ENCODE measurements at regions not wholly inside any gene's neighbourhood (a gene's known extent, or its start where the extent isn't known, plus 50 kb on each side); places are given as distances from the start of the nearest gene placed in this dataset.
"Not testable (repeated sequence)": the region's sequence is repeated elsewhere in the genome, so short reads cannot be mapped to it uniquely, and the experiment has no call there.

DNA sequence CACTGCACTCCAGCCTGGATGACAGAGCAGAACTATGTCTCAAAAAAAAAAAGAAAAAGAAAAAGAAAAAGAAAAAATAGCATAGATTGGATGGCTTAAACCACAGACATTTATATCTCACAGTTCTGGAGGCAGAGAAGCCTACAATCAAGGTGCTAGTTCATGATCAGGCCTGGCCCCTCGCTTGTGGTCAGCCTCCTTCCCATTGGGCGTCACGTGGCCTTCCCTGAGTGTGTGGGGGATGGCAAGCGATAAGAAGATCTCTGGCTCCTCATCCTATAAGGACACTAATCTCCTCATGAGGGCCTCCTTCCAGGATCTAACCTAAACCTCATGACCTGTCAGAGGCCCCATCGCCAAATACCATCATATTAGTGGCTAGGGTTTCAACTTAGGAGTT lies 320.2 kb upstream of the SPATA31A3 start:
- ATAC-seq; H3K27me3 Mint-ChIP-seq; H3K4me1 Mint-ChIP-seq; CTCF ChIA-PET; DNase-seq; H3K9me3 Mint-ChIP-seq (ENCODE audit: low read depth); H3K4me3 Mint-ChIP-seq; H3K36me3 Mint-ChIP-seq; H3K27ac Mint-ChIP-seq: not testable (repeated sequence)

DNA sequence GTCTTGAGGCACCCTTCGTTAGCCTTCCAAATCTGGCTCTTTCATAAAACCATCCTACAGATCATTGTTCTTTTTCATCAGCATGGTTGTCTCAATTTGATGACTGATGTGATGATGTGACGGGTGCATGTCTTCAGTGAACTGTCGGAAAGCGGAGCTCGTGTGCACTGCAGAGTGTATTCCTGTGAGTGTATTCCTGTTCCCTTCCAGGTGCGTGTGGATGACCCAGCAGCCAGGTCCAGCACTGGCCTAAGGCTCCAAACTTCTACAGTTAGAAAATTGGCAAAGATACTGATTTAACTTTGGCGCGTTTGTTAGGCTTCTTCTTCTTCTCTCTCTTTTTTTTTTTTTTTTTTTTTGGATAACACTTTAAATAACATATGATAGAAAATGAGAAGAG lies 314.8 kb upstream of the SPATA31A3 start:
- H3K36me3 Mint-ChIP-seq; H3K9me3 Mint-ChIP-seq (ENCODE audit: low read depth); H3K4me1 Mint-ChIP-seq; ATAC-seq; DNase-seq; H3K27me3 Mint-ChIP-seq; CTCF ChIA-PET; H3K27ac Mint-ChIP-seq; H3K4me3 Mint-ChIP-seq: not testable (repeated sequence)

DNA sequence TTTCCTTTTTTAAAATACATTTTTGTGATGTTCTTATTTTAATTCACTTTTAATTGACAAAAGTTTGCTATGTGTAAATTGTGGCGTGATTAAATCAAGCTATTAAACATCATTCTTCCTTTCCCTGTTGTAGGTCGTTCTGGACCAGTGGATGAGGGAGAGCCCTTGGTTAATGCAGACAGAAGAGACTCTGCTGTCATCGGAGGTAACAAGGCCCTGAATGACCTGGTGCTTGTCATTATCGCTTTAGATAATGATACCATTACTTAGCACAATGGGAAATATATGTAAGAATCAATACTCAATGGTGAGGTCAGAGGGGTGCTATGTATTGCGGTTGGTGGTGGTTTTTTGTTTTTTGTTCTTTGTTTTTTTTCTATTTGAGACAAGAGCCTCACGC lies 296.4 kb upstream of the SPATA31A3 start:
- DNase-seq; ATAC-seq; H3K27ac Mint-ChIP-seq; H3K9me3 Mint-ChIP-seq (ENCODE audit: low read depth); H3K4me3 Mint-ChIP-seq; H3K27me3 Mint-ChIP-seq; H3K36me3 Mint-ChIP-seq; H3K4me1 Mint-ChIP-seq; CTCF ChIA-PET: not testable (repeated sequence)

DNA sequence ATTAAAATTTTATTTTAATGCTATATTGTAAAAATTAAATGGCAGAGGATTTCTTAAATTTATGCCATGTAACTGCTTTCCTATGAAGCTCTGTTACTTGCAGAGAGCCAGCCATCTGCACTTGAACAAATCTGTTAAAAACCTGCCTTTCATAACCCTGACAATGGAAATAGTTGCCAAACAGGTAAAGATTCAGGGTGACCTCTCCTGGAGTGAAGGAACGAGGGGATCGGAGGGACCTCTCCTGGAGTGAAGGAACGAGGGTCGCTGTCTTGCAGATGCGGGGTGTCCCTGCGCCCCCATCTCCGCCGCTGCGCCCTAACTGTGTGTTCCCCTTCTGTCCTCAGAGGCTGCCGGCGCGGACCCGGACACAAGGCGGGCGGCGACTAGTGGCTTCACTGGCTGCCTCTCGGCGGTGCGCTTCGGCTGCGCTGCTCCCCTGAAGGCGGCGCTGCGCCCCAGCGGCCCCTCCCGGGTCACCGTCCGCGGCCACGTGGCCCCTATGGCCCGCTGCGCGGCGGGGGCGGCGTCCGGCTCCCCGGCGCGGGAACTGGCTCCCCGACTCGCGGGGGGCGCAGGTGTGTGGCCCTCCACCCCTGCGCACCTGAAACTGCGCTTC lies 295.9 kb upstream of the SPATA31A3 start:
- DNase-seq; H3K27ac Mint-ChIP-seq; H3K4me3 Mint-ChIP-seq; CTCF ChIA-PET; H3K4me1 Mint-ChIP-seq; ATAC-seq; H3K36me3 Mint-ChIP-seq; H3K27me3 Mint-ChIP-seq; H3K9me3 Mint-ChIP-seq (ENCODE audit: low read depth): not testable (repeated sequence)

DNA sequence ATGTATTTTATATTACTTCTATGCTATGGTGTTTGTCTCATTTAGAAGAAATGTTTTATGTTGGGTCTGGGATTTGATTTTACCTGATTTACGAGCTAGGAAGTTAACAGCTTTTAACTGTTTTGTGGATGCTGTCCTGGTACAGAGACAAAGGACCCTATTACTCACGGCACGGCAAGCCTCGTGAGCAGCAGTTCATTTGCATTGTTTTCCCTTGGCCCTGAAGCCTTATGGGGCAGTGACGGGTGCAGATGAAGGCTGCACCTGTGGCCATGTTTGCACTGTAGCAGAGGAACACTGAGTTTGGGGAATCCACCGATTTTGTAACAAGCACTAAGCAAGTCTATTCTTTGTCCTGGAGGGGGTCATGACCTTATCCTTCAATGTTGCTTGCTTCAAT lies 291.9 kb upstream of the SPATA31A3 start:
- H3K9me3 Mint-ChIP-seq (ENCODE audit: low read depth); H3K4me3 Mint-ChIP-seq; CTCF ChIA-PET; H3K27me3 Mint-ChIP-seq; H3K27ac Mint-ChIP-seq; ATAC-seq; DNase-seq; H3K4me1 Mint-ChIP-seq; H3K36me3 Mint-ChIP-seq: not testable (repeated sequence)

DNA sequence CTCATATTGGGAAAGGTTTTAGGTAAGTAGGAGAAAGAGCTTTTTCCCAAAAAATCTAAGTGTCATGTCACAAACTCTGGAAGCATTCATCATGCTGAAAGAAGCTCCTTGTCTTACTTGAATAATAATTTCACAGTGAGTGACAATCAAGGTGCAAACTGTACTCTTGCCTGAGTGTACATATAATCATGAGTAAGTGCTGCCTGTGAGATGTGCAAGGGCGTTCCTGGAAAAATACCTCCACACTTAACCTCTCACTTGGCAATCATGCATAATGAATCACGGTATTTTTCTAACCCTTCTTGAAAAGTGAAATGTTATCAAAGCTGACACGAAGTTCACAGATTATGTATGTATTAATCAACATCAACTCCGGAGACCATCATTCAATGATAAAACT lies 289.2 kb upstream of the SPATA31A3 start:
- H3K4me3 Mint-ChIP-seq; H3K4me1 Mint-ChIP-seq; H3K27me3 Mint-ChIP-seq; H3K36me3 Mint-ChIP-seq; ATAC-seq; H3K9me3 Mint-ChIP-seq (ENCODE audit: low read depth); H3K27ac Mint-ChIP-seq; DNase-seq; CTCF ChIA-PET: not testable (repeated sequence)

DNA sequence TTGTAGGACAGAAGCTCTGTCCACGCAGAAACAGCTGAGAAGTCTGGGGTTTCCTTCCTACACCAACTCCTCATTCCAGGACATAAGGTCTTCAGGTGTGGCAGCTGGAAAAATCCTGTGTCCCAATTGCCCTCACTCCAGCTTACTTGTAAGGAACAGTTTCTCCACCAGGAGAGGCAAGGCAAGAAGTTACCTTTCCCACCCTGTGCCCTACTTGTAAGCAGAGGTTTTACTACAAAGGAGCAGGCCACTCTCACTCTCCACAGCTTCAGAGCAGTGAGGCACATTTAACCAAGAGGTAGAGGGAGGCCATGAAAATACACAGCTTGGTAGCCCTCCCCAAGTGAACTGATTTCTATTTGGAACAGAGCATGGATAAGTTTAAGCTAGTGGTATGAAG lies 277.3 kb upstream of the SPATA31A3 start:
- H3K36me3 Mint-ChIP-seq; H3K4me3 Mint-ChIP-seq; DNase-seq; CTCF ChIA-PET; H3K27ac Mint-ChIP-seq; H3K9me3 Mint-ChIP-seq (ENCODE audit: low read depth); H3K4me1 Mint-ChIP-seq; ATAC-seq; H3K27me3 Mint-ChIP-seq: not testable (repeated sequence)

DNA sequence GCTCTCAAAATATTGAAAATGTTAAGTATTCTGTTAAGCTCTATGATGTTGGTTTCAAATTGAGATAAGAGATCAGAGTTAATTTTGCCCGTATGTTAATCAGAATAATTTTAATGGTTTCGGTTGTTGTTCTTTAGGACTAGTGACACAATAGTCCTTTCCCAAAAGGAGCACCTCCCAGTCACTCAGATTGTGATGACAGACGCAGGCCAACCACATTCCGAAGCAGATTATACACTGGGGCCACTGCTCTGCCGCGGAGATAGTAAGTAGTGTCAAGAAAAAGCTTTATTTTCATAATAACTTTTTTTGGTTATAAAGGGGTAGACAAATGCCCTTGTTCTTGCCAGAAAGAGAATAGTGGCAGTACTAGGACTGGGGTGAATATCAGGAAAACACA lies 265.5 kb upstream of the SPATA31A3 start:
- H3K4me1 Mint-ChIP-seq; H3K36me3 Mint-ChIP-seq; H3K9me3 Mint-ChIP-seq (ENCODE audit: low read depth): not testable (repeated sequence)

DNA sequence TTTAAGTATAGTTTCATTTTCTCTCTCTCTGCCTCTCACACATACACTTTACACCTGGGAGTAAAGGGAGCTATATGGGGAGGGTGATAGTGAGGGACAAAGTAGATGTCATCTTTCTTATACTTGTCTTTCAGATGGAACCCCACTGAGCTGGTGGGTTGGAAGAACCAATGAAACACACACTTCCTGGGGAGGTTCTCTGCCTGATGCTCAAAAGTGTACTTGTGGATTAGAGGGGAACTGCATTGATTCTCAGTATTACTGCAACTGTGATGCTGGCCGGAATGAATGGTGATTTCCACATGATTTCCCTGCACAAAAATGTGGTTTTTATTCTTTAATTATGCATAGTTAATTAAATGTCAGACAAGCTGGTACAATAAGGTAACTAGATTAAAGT lies 256.6 kb upstream of the SPATA31A3 start:
- H3K9me3 Mint-ChIP-seq (ENCODE audit: low read depth); H3K36me3 Mint-ChIP-seq; ATAC-seq; DNase-seq; H3K27me3 Mint-ChIP-seq; CTCF ChIA-PET; H3K27ac Mint-ChIP-seq; H3K4me3 Mint-ChIP-seq; H3K4me1 Mint-ChIP-seq: not testable (repeated sequence)

More for the DNA sequence above, 265.5 kb upstream of the SPATA31A3 start:
- H3K27me3 Mint-ChIP-seq, CTCF ChIA-PET, ATAC-seq, H3K27ac Mint-ChIP-seq, H3K4me3 Mint-ChIP-seq, DNase-seq: not testable (repeated sequence)

DNA sequence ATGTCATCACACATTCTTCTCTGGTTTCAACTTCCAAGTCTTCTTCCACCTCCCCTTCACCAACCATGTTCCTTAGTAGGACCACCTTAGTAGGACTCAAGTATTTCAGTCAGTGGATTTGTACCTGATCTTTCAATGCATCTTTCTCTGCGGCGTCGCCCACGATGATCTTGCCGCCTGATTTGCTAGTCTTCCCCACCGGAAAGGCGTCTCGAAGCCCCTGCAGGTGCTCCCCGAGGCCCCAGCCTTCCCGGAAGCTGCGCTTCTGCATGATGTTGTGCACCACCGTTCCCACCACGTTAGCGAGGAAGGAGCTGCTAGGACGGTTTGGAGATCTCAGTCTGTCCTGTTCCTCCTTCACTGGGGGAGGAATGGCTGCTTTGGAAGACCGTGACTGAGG lies 219.7 kb upstream of the SPATA31A3 start:
- H3K9me3 Mint-ChIP-seq (ENCODE audit: low read depth); DNase-seq; H3K4me1 Mint-ChIP-seq; H3K36me3 Mint-ChIP-seq; ATAC-seq; CTCF ChIA-PET; H3K27me3 Mint-ChIP-seq; H3K27ac Mint-ChIP-seq; H3K4me3 Mint-ChIP-seq: not testable (repeated sequence)

DNA sequence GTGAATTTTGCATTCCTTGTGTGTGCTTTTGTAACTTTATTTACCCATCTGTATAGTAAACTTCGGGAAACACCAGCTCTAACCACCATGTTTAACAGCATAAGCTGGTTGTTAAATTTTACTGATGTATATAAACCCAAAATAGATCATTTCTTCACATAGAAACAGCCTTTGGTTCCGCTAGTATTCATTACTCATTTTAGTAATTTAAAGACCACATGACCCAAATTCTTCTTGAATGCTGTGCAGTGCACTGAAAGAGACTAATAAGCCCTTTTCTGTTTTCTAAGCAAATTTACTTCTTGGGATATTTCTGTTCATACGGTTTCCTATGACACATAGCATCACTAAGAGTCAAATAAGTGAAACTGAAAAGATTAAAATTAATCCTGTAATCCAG lies 218.5 kb upstream of the SPATA31A3 start:
- H3K4me3 Mint-ChIP-seq; H3K27me3 Mint-ChIP-seq; H3K9me3 Mint-ChIP-seq (ENCODE audit: low read depth); CTCF ChIA-PET; H3K36me3 Mint-ChIP-seq; H3K4me1 Mint-ChIP-seq; DNase-seq; H3K27ac Mint-ChIP-seq; ATAC-seq: not testable (repeated sequence)

DNA sequence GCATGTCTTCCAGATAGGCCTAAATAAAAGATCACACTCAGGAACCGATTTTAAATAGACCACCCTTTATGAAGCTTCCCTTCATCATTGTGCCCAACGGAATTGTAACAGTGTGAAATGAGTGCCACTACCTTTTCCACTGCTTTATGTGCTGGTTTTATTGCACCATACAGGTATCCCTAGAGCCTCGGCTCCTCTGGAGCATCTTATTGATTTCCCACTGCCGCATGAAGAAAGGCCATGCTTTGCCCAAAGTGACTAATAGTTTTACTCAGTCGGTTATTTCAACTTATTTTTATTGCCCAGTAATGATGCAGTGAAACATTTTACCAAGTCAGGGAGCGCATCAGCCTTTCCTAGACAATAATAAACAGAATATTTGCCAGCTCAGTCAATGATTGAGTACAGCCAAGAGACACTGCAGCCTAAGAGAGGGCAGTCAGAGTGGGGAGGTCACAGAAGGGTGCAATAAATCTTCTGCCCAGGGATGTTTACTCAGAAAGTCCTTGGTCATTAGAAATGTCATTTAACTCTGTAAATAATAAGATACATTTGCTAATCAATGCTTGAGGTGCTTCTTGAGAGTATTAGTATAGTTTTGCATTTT lies 216.6 kb upstream of the SPATA31A3 start:
- H3K27ac Mint-ChIP-seq; DNase-seq; H3K4me1 Mint-ChIP-seq; CTCF ChIA-PET; H3K4me3 Mint-ChIP-seq; H3K27me3 Mint-ChIP-seq; H3K36me3 Mint-ChIP-seq; ATAC-seq; H3K9me3 Mint-ChIP-seq (ENCODE audit: low read depth): not testable (repeated sequence)

DNA sequence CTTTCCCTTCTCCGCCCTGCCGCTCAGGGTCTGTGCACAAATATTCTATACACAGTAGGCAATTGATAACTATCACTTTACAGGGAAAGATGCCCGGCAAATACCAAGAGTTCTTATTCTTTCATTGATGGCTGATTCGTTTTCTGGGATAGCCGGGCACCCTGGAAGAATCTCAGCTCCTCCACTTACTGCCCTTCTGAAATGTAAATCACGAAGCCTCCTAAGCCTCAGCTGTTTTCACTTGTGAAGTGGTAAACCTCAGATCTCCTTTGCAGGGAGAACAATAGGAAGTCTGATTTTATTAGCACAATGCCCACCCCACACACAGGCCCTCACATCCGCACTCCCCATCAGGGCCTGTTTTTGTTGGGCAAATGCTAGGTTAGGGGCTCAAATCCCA lies 203.8 kb upstream of the SPATA31A3 start:
- ATAC-seq; H3K27ac Mint-ChIP-seq; H3K36me3 Mint-ChIP-seq; H3K4me1 Mint-ChIP-seq; DNase-seq; H3K27me3 Mint-ChIP-seq; H3K9me3 Mint-ChIP-seq (ENCODE audit: low read depth); CTCF ChIA-PET; H3K4me3 Mint-ChIP-seq: not testable (repeated sequence)

DNA sequence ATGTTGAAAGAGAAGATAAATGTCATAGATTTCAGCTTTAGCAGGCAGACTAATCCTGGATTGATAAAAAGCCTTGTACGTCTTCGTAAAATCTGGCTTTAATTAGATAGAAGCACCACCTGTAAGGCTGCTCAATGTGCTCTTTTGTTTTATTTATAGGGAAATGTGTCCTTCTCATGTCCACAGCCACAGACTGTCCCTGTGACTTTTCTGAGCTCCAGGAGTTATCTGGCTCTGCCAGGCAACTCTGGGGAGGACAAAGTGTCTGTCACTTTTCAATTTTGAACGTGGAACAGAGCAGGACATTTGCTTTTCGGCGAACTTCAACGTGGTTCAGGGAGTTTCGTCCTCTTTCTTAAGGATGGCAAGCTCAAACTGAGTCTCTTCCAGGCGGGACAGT lies 203.0 kb upstream of the SPATA31A3 start:
- H3K4me1 Mint-ChIP-seq; H3K9me3 Mint-ChIP-seq (ENCODE audit: low read depth); H3K27ac Mint-ChIP-seq; H3K27me3 Mint-ChIP-seq; ATAC-seq; H3K4me3 Mint-ChIP-seq; H3K36me3 Mint-ChIP-seq; CTCF ChIA-PET; DNase-seq: not testable (repeated sequence)

DNA sequence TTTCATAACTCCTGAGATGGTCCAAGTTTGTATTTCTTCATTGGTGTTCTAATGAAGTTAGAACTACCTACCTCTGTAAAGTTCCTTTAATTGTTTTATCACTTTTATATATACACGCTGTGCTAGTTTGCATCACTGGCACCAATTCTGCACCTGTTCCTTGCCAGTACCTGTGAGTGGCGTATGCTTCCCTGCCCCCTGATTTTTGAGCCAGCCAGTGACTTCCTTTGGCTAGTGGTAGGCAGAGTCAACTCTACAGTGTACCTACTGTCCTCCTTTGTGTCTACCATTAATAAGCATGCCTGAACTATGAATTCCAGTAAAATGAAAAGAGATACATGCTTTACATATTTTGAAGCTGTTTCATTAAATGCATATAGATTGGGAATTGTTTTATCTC lies 186.8 kb upstream of the SPATA31A3 start:
- H3K36me3 Mint-ChIP-seq; H3K9me3 Mint-ChIP-seq (ENCODE audit: low read depth); H3K4me1 Mint-ChIP-seq; H3K27me3 Mint-ChIP-seq; H3K4me3 Mint-ChIP-seq; DNase-seq; H3K27ac Mint-ChIP-seq; CTCF ChIA-PET; ATAC-seq: not testable (repeated sequence)

All from activated CD8-positive, alpha-beta memory T cell treated with anti-CD3 and anti-CD28 coated beads, Interleukin-2, amount 10 ng/mL, durations not matched to agents 7 days and 5 days (primary cell).